A549 (cell line): ENCODE measurements at regions not wholly inside any gene's neighbourhood (a gene's known extent, or its start where the extent isn't known, plus 50 kb on each side); places are given as distances from the start of the nearest gene placed in this dataset.

Experiments used
- ATAC-seq, 2 experiments: fragments of 200-7000 bp in 1 of 2; fragments of >200 bp in 1 of 2; cut with Nextera tagmentation in 1 of 2; cut with Tn5 transposase in 1 of 2; 3 replicates each; pipeline versions ENCODE4 v1.8.0 to v1.9.1; 2018 to 2020; ENCODE audit warnings: mild to moderate bottlenecking in 1 of 2, moderate library complexity in 1 of 2
- CTCF ChIA-PET: fragments of 300-600 bp; sonication (Branson Sonifier 250); formaldehyde crosslinking; extraction: SDS; loops from one replicate; lab custom pipeline; 2021; ENCODE audit warnings: antibody characterized with exemption, inconsistent platforms; lab: Yijun Ruan, JAX
- POLR2A ChIA-PET: fragments of 350-600 bp; formaldehyde crosslinking; extraction: SDS; loops from one replicate; lab custom pipeline; 2021; ENCODE audit warnings: antibody characterized with exemption, inconsistent platforms; lab: Yijun Ruan, JAX
- DNase-seq, 2 experiments: peaks; one replicate each; pipeline versions ENCODE4 v3.0.0 to v3.0.0-alpha.2; 2011 to 2016; ENCODE audit warnings: low read depth in 1 of 2, low spot score in 1 of 2
- FAIRE-seq: peaks from 2 replicates; lab custom pipeline; 2011; peaks lifted over from hg19 to GRCh38; lab: Jason Lieb, UNC
- H3K27ac ChIP-seq, 2 experiments: fragments of >200 bp; sonication (Bioruptor Twin); formaldehyde crosslinking; 3 replicates each; pipeline ENCODE4 v1.5.1; 2016 to 2017
- H3K4me1 ChIP-seq: fragments of >200 bp; sonication (Bioruptor Twin); formaldehyde crosslinking; 3 replicates; pipeline ENCODE4 v1.6.1; 2016
- H3K4me2 ChIP-seq: fragments of >200 bp; sonication (Bioruptor Twin); formaldehyde crosslinking; 3 replicates; pipeline ENCODE4 v1.6.1; 2016
- H3K4me3 ChIP-seq: fragments of >200 bp; sonication (Bioruptor Twin); formaldehyde crosslinking; 3 replicates; pipeline ENCODE4 v1.5.1; 2016
- H3K9me3 ChIP-seq: fragments of >200 bp; sonication (Bioruptor Twin); formaldehyde crosslinking; 3 replicates; pipeline ENCODE4 v1.6.1; 2016
- BHLHE40 ChIP-seq: IDR thresholded peaks from 2 replicates; pipeline ENCODE4 v1.6.1; 2012; ENCODE audit warnings: low read depth, low read length, inconsistent platforms
- CBX2 ChIP-seq: fragments of 200-600 bp; sonication (generic); IDR thresholded peaks from 2 replicates; pipeline ENCODE4 v1.6.1; 2016; ENCODE audit warnings: low read depth, mild to moderate bottlenecking, borderline replicate concordance
- CEBPB ChIP-seq, 2 experiments: fragments of >200 bp in 1 of 2; sonication (Bioruptor Twin) in 1 of 2; formaldehyde crosslinking in 1 of 2; IDR thresholded peaks; 2 replicates each; pipeline ENCODE4 v1.6.1; 2012 to 2016
- CHD4 ChIP-seq: fragments of 200-600 bp; sonication (generic); IDR thresholded peaks from 2 replicates; pipeline ENCODE4 v1.6.1; 2016; ENCODE audit warnings: antibody characterized with exemption, mild to moderate bottlenecking, borderline replicate concordance
- CTCF ChIP-seq: fragments of >200 bp; sonication (Bioruptor Twin); formaldehyde crosslinking; IDR thresholded peaks from 3 replicates; pipeline ENCODE4 v1.5.1; 2016
- E2F6 ChIP-seq: IDR thresholded peaks from 2 replicates; pipeline ENCODE4 v1.6.1; 2012; ENCODE audit warnings: low read depth, borderline replicate concordance
- EHMT2 ChIP-seq: fragments of 200-600 bp; sonication (generic); IDR thresholded peaks from 2 replicates; pipeline ENCODE4 v1.6.1; 2016; ENCODE audit warnings: antibody characterized with exemption, low read depth, mild to moderate bottlenecking, moderate library complexity
- FOXS1 ChIP-seq: fragments of 250-450 bp; sonication (Bioruptor Pico); IDR thresholded peaks from 2 replicates; pipeline ENCODE4 v1.5.0; 2020; ENCODE audit warnings: mild to moderate bottlenecking, moderate library complexity
- GATA3 ChIP-seq: IDR thresholded peaks from 2 replicates; pipeline ENCODE4 v1.6.1; 2012; ENCODE audit warnings: borderline replicate concordance
- HDAC2 ChIP-seq: fragments of 200-600 bp; sonication (generic); IDR thresholded peaks from 2 replicates; pipeline ENCODE4 v1.6.1; 2016
- KDM5A ChIP-seq: fragments of 200-600 bp; sonication (generic); IDR thresholded peaks from 2 replicates; pipeline ENCODE4 v1.6.1; 2016; ENCODE audit warnings: antibody characterized with exemption, mild to moderate bottlenecking
- POLR2A ChIP-seq: IDR thresholded peaks from 2 replicates; pipeline ENCODE4 v1.6.1; 2012; ENCODE audit warnings: mild to moderate bottlenecking, low read length
- POLR2AphosphoS2 ChIP-seq: conservative IDR thresholded peaks from 2 replicates; pipeline ENCODE4 v1.6.1; 2012; ENCODE audit warnings: low read length, improper control_type of control experiment, inconsistent platforms
- RAD21 ChIP-seq, 2 experiments: fragments of >200 bp in 1 of 2; sonication (Bioruptor Twin) in 1 of 2; formaldehyde crosslinking in 1 of 2; IDR thresholded peaks in 1 of 2; conservative IDR thresholded peaks in 1 of 2; 2 replicates in 1 of 2; 3 replicates in 1 of 2; pipeline ENCODE4 v1.6.1; 2012 to 2018; ENCODE audit warnings: inconsistent platforms in 1 of 2
- RARB ChIP-seq: fragments of 250-450 bp; sonication (Bioruptor Pico); IDR thresholded peaks from 2 replicates; pipeline ENCODE4 v1.8.0; 2021; ENCODE audit warnings: mild to moderate bottlenecking, moderate library complexity
- SMC3 ChIP-seq: fragments of >200 bp; sonication (Bioruptor Twin); formaldehyde crosslinking; IDR thresholded peaks from 3 replicates; pipeline ENCODE4 v1.6.1; 2018; ENCODE audit warnings: inconsistent platforms
- TFCP2L1 ChIP-seq: fragments of 250-450 bp; sonication (Bioruptor Pico); IDR thresholded peaks from 2 replicates; pipeline ENCODE4 v1.5.0; 2021; ENCODE audit warnings: mild to moderate bottlenecking
- ZSCAN20 ChIP-seq: fragments of 250-450 bp; sonication (Bioruptor Pico); IDR thresholded peaks from 2 replicates; pipeline ENCODE4 v1.8.0; 2022; ENCODE audit warnings: mild to moderate bottlenecking, moderate library complexity
- WGBS: methylation state at CpG from one replicate; pipeline ENCODE4 v1.1.6; 2017; ENCODE audit errors: missing lambda C conversion rate; 5-methylcytosine and 5-hydroxymethylcytosine counted together
- TF ChIP-seq, protein P1 (sequence below): fragments of >200 bp; sonication (Bioruptor Twin); formaldehyde crosslinking; IDR thresholded peaks from 3 replicates; pipeline ENCODE4 v1.6.1; 2016
- TF ChIP-seq, protein P2 (sequence below): fragments of 200-600 bp; sonication (generic); IDR thresholded peaks from 2 replicates; pipeline ENCODE4 v1.6.1; 2016; ENCODE audit warnings: antibody characterized with exemption, mild to moderate bottlenecking, moderate library complexity
- TF ChIP-seq, protein P3 (sequence below): IDR thresholded peaks from 2 replicates; pipeline ENCODE4 v1.6.1; 2012

GRCh38 chr14:66249544-66249943 is 236.6 kb upstream of the CCDC196 start (continued):
- TF ChIP-seq, protein P1, sequence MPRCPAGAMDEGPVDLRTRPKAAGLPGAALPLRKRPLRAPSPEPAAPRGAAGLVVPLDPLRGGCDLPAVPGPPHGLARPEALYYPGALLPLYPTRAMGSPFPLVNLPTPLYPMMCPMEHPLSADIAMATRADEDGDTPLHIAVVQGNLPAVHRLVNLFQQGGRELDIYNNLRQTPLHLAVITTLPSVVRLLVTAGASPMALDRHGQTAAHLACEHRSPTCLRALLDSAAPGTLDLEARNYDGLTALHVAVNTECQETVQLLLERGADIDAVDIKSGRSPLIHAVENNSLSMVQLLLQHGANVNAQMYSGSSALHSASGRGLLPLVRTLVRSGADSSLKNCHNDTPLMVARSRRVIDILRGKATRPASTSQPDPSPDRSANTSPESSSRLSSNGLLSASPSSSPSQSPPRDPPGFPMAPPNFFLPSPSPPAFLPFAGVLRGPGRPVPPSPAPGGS = no peak
- no peak for TF ChIP-seq EHMT2
- TF ChIP-seq POLR2A = no peak
- no peak for TF ChIP-seq HDAC2
- TF ChIP-seq KDM5A = no peak

- ATAC-seq (no peak), DNase-seq (no peak), FAIRE-seq (no peak)
- Histone ChIP-seq H3K27ac (no peak overlapping the region), H3K4me3 (no peak overlapping the region), H3K4me1 (no peaks in the 10 kb centered on the region), H3K4me2 (no peak overlapping the region), H3K9me3 (no peaks in the 10 kb centered on the region)
- POLR2A ChIA-PET = no interaction called here
- TF ChIP-seq, protein P2, sequence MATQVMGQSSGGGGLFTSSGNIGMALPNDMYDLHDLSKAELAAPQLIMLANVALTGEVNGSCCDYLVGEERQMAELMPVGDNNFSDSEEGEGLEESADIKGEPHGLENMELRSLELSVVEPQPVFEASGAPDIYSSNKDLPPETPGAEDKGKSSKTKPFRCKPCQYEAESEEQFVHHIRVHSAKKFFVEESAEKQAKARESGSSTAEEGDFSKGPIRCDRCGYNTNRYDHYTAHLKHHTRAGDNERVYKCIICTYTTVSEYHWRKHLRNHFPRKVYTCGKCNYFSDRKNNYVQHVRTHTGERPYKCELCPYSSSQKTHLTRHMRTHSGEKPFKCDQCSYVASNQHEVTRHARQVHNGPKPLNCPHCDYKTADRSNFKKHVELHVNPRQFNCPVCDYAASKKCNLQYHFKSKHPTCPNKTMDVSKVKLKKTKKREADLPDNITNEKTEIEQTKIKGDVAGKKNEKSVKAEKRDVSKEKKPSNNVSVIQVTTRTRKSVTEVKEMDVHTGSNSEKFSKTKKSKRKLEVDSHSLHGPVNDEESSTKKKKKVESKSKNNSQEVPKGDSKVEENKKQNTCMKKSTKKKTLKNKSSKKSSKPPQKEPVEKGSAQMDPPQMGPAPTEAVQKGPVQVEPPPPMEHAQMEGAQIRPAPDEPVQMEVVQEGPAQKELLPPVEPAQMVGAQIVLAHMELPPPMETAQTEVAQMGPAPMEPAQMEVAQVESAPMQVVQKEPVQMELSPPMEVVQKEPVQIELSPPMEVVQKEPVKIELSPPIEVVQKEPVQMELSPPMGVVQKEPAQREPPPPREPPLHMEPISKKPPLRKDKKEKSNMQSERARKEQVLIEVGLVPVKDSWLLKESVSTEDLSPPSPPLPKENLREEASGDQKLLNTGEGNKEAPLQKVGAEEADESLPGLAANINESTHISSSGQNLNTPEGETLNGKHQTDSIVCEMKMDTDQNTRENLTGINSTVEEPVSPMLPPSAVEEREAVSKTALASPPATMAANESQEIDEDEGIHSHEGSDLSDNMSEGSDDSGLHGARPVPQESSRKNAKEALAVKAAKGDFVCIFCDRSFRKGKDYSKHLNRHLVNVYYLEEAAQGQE = no peak
- TF ChIP-seq GATA3 = no peak
- no peak for TF ChIP-seq FOXS1 (CRISPR knock-in tag)
- no peak for TF ChIP-seq CEBPB (IDR thresholded peaks at IDR 0.05)
- no peak for TF ChIP-seq RAD21 (conservative IDR thresholded peaks at IDR 0.05 in 1 of 2, IDR thresholded peaks at IDR 0.05 in 1 of 2)
- TF ChIP-seq CTCF = no peak
- no peak for TF ChIP-seq POLR2AphosphoS2
- no peak for TF ChIP-seq TFCP2L1
- TF ChIP-seq SMC3 = no peak
- TF ChIP-seq E2F6 = no peak
- TF ChIP-seq ZSCAN20 (CRISPR knock-in tag) = no peak
- no peak for TF ChIP-seq RARB (CRISPR knock-in tag)
- TF ChIP-seq CHD4 = no peak
- TF ChIP-seq, protein P3, sequence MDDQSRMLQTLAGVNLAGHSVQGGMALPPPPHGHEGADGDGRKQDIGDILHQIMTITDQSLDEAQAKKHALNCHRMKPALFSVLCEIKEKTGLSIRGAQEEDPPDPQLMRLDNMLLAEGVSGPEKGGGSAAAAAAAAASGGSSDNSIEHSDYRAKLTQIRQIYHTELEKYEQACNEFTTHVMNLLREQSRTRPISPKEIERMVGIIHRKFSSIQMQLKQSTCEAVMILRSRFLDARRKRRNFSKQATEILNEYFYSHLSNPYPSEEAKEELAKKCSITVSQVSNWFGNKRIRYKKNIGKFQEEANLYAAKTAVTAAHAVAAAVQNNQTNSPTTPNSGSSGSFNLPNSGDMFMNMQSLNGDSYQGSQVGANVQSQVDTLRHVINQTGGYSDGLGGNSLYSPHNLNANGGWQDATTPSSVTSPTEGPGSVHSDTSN = no peak
- no peak for TF ChIP-seq CBX2
- TF ChIP-seq BHLHE40 = no peak
- WGBS = 59% methylated on average over 3 of the region's 3 CpGs
- CTCF ChIA-PET = interaction anchor here (1.2 kb wide), 1 partner anchor 8 kb away, joined by 5 read pairs; no protein-coding TSS in a partner anchor
Observed at GRCh38 chr14:66254038-66254437, 232.1 kb upstream of the CCDC196 start.
